Naive thymus-derived CD4-positive, alpha-beta T cell (primary cell): ENCODE measurements at regions not wholly inside any gene's neighbourhood (a gene's known extent, or its start where the extent isn't known, plus 50 kb on each side); places are given as distances from the start of the nearest gene placed in this dataset.

Experiments
- ATAC-seq: fragments of 150-1000 bp; cut with Tn5 transposase; 2 replicates; pipeline ENCODE4 v1.10.0; 2021; ENCODE audit warnings: mild to moderate bottlenecking, moderate library complexity
- CTCF ChIA-PET: fragments of 350-600 bp; sonication (Branson Sonifier 250); formaldehyde crosslinking; loops from one replicate; lab custom pipeline; 2021; ENCODE audit warnings: antibody characterized with exemption; lab: Charles Lee
- POLR2A ChIA-PET: fragments of 350-600 bp; sonication (Branson Sonifier 250); formaldehyde crosslinking; loops from one replicate; lab custom pipeline; 2021; ENCODE audit warnings: antibody characterized with exemption, inconsistent platforms; lab: Charles Lee
- DNase-seq, 9 donors: peaks; one replicate each; pipeline versions ENCODE4 v3.0.0 to v3.0.0-alpha.2; 2020 to 2022; ENCODE audit warnings: mixed read lengths in 1 of 9
- H3K27ac ChIP-seq: one replicate; pipeline ENCODE4 v1.7.0; 2013; ENCODE audit warnings: mild to moderate bottlenecking, low read depth, low read length, moderate library complexity
- H3K27me3 ChIP-seq, 2 donors: one replicate each; pipeline ENCODE4 v1.7.0; 2013; ENCODE audit warnings: low read length in 2 of 2, mild to moderate bottlenecking in 2 of 2, moderate library complexity in 2 of 2; ENCODE audit not compliant: control insufficient read depth in 2 of 2, insufficient read depth in 2 of 2
- H3K36me3 ChIP-seq, 3 experiments: 1 replicate in 2 of 3; 2 replicates in 1 of 3; pipeline ENCODE4 v1.7.0; 2013; ENCODE audit warnings: low read length in 3 of 3, mild to moderate bottlenecking in 3 of 3, moderate library complexity in 1 of 3; ENCODE audit not compliant: insufficient read depth in 3 of 3, control insufficient read depth in 2 of 3
- H3K4me1 ChIP-seq, 2 donors: one replicate each; pipeline ENCODE4 v1.7.0; 2013; ENCODE audit warnings: low read length in 2 of 2, mild to moderate bottlenecking in 2 of 2, moderate library complexity in 1 of 2; ENCODE audit not compliant: control insufficient read depth in 2 of 2, insufficient read depth in 2 of 2
- H3K4me3 ChIP-seq: 2 replicates; pipeline ENCODE4 v1.7.0; 2013; ENCODE audit warnings: mild to moderate bottlenecking, low read length
- H3K9me3 ChIP-seq, 3 experiments: 1 replicate in 2 of 3; 2 replicates in 1 of 3; pipeline ENCODE4 v1.7.0; 2013; ENCODE audit warnings: low read length in 3 of 3; ENCODE audit not compliant: control insufficient read depth in 2 of 3
- H3K27ac Mint-ChIP-seq, 9 donors: one replicate each; pipeline ENCODE4 v1.8.0; 2020 to 2022; ENCODE audit warnings: mixed read lengths in 9 of 9, mild to moderate bottlenecking in 8 of 9, moderate library complexity in 5 of 9, inconsistent platforms in 2 of 9
- H3K27me3 Mint-ChIP-seq, 5 donors: one replicate each; pipeline ENCODE4 v1.8.0; 2021 to 2022; ENCODE audit warnings: mixed read lengths in 5 of 5, mild to moderate bottlenecking in 1 of 5
- H3K36me3 Mint-ChIP-seq, 5 donors: one replicate each; pipeline ENCODE4 v1.8.0; 2020 to 2022; ENCODE audit warnings: mixed read lengths in 5 of 5, mild to moderate bottlenecking in 3 of 5, inconsistent platforms in 1 of 5
- H3K4me1 Mint-ChIP-seq, 7 donors: one replicate each; pipeline ENCODE4 v1.8.0; 2020 to 2022; ENCODE audit warnings: mixed read lengths in 7 of 7, mild to moderate bottlenecking in 3 of 7, inconsistent platforms in 1 of 7
- H3K4me3 Mint-ChIP-seq, 10 donors: one replicate each; pipeline ENCODE4 v1.8.0; 2020 to 2022; ENCODE audit warnings: mild to moderate bottlenecking in 10 of 10, mixed read lengths in 10 of 10, moderate library complexity in 6 of 10, inconsistent platforms in 2 of 10
- H3K9me3 Mint-ChIP-seq, 11 donors: one replicate each; pipeline ENCODE4 v1.8.0; 2020 to 2022; ENCODE audit warnings: mixed read lengths in 11 of 11, mild to moderate bottlenecking in 4 of 11, inconsistent platforms in 1 of 11, moderate library complexity in 1 of 11
- intact Hi-C, 2 donors: fragments of 100-400 bp; cut with micrococcal nuclease; formaldehyde crosslinking; loops; one replicate each; pipeline ENCODE4 v1.15.1; 2023

DNA sequence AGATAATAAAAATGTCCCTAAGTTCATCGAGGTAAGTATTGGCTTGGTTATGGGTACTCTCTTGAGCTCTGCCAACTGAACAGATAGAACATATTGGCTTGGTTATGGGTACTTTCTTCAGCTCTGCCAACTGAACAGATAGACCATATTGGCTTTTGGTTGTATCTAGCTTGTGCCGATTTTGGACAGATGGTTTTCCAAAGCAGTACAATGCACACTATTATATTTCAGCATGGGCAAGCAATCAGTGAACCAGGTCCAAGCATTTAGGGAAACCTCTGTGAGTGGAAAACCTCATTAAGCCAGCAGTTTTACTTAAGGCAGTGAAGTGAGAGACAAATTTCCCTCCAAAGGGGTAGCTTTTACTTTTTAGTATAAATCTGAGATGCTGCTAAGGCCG is 1440.5 kb upstream of the SPRY2 start:
- H3K27me3 ChIP-seq, result no peaks in the 10 kb centered on the region
- H3K36me3 ChIP-seq, result no peaks in the 10 kb centered on the region
- intact Hi-C loops, result no loop called here
- no peaks in the 10 kb centered on the region for H3K9me3 ChIP-seq
- Mint-ChIP-seq H3K27ac (no peak overlapping the region), H3K4me1 (no peaks in the 10 kb centered on the region), H3K27me3 (no peaks in the 10 kb centered on the region), H3K36me3 (no peaks in the 10 kb centered on the region), H3K4me3 (no peak overlapping the region), H3K9me3 (peaks cover 0 to 23% (median 4%) of the 10 kb centered on the region in 11 donors)
- ATAC-seq (no peak), DNase-seq (no peak)
- no peaks in the 10 kb centered on the region for H3K4me1 ChIP-seq
- ChIA-PET POLR2A (no interaction called here), CTCF (no interaction called here)
- no peak overlapping the region for H3K27ac ChIP-seq
- no peak overlapping the region for H3K4me3 ChIP-seq

DNA sequence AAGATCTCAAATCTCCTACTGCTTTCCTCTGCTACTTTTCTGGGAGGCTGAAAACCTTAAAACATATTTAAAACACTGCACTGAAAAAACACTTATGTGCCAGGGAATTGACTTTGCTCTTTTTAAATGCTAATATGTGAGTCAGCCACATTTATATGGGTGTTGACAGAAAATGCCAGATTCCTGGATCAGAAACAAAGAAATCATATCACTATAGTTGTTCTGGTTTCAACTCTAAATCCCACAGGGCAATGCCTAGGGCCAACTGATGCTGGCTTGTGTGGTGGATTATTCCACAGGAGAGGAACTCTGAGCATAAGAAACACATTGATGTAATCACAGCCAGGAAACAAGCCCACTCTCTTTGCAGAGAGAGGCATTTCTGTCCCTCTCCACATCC is 1439.0 kb upstream of the SPRY2 start:
- DNase-seq, result no peak
- H3K36me3 Mint-ChIP-seq, result no peaks in the 10 kb centered on the region
- ChIA-PET CTCF (no interaction called here), POLR2A (no interaction called here)
- H3K36me3 ChIP-seq, result no peaks in the 10 kb centered on the region
- no peak overlapping the region for H3K4me3 ChIP-seq
- H3K27ac ChIP-seq, result no peak overlapping the region
- no peak for ATAC-seq
- no peak overlapping the region for H3K27ac Mint-ChIP-seq
- no peak overlapping the region for H3K4me3 Mint-ChIP-seq
- no peaks in the 10 kb centered on the region for H3K4me1 Mint-ChIP-seq
- H3K27me3 Mint-ChIP-seq, result no peaks in the 10 kb centered on the region
- no peaks in the 10 kb centered on the region for H3K9me3 ChIP-seq
- no peaks in the 10 kb centered on the region for H3K4me1 ChIP-seq
- H3K9me3 Mint-ChIP-seq, result peaks cover 0 to 13% (median 2%) of the 10 kb centered on the region in 11 donors
- no peaks in the 10 kb centered on the region for H3K27me3 ChIP-seq
- intact Hi-C loops, result no loop called here

DNA sequence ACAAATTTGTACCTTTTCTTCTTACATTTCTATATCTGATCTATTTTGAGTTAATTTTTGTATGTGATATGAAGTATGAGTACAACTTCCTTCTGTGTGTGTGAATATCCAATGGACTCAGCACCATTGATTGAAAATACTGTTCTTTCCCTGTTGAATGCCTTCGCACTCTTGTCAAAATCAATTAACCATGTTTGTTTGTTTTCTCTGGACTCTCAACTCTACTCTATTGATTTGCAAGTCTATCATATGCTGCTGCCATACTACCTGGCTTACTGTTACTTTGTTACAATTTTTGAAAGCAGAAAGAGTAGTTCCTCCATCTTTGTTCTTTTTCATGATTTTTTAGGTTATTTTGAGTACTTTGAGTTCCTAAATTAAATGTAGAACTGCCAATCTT is 1437.4 kb upstream of the SPRY2 start:
- no peak for DNase-seq
- Mint-ChIP-seq H3K9me3 (peaks cover 0 to 15% (median 4%) of the 10 kb centered on the region in 11 donors), H3K4me1 (no peaks in the 10 kb centered on the region), H3K27me3 (no peaks in the 10 kb centered on the region), H3K4me3 (no peak overlapping the region), H3K36me3 (no peaks in the 10 kb centered on the region), H3K27ac (no peak overlapping the region)
- no peak for ATAC-seq
- intact Hi-C loops, result no loop called here
- Histone ChIP-seq H3K9me3 (no peaks in the 10 kb centered on the region), H3K4me1 (no peaks in the 10 kb centered on the region), H3K4me3 (no peak overlapping the region), H3K27ac (no peak overlapping the region), H3K27me3 (no peaks in the 10 kb centered on the region), H3K36me3 (no peaks in the 10 kb centered on the region)
- POLR2A ChIA-PET, result no interaction called here
- CTCF ChIA-PET, result no interaction called here

DNA sequence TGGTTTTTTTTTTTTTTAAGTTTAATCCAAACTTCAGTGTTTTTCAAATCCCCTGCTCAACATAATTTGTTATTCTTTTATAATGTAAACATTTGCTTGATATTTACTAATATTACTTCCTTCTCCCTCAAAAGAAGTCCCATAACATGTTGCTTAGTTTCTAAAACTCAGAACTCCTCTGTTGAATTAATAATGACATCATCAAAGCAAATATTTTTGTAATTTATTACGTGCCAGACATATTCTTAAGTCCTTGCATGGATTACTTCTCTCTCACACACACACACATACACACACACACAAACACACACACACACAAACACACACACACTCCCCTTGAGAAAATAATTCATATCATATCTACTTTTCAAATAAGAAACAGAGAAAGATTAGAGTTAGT is 1432.3 kb upstream of the SPRY2 start:
- no peaks in the 10 kb centered on the region for H3K9me3 ChIP-seq
- H3K27ac ChIP-seq, result no peak overlapping the region
- Mint-ChIP-seq H3K4me1 (no peaks in the 10 kb centered on the region), H3K36me3 (no peaks in the 10 kb centered on the region), H3K27ac (no peak overlapping the region), H3K27me3 (no peaks in the 10 kb centered on the region), H3K4me3 (no peak overlapping the region), H3K9me3 (peaks cover 0 to 15% (median 4%) of the 10 kb centered on the region in 11 donors)
- H3K36me3 ChIP-seq, result no peaks in the 10 kb centered on the region
- DNase-seq (no peak), ATAC-seq (no peak)
- ChIA-PET POLR2A (no interaction called here), CTCF (no interaction called here)
- intact Hi-C loops, result no loop called here
- no peaks in the 10 kb centered on the region for H3K4me1 ChIP-seq
- no peak overlapping the region for H3K4me3 ChIP-seq
- H3K27me3 ChIP-seq, result no peaks in the 10 kb centered on the region

DNA sequence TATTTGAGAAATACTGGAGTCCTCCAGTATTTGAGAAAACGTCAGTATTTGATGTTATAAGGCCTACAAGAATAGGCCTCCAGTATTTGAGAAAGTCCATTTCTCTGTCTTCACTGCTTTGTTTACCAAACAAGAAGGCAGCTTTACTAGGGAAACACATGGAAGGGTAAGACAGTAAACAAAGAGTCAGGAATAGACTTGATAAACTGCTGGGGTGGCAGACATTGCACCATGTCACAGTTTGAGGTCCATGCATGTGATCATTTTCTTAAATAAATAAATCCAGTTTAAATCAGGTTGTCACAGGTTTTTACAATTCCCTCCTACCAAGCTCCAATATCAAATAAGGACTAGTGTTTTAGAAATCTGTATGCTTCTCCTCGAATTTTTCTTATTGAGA is 1431.0 kb upstream of the SPRY2 start:
- POLR2A ChIA-PET, result no interaction called here
- no peak overlapping the region for H3K4me3 Mint-ChIP-seq
- Histone ChIP-seq H3K27ac (no peak overlapping the region), H3K4me3 (no peak overlapping the region), H3K4me1 (no peaks in the 10 kb centered on the region), H3K27me3 (no peaks in the 10 kb centered on the region), H3K36me3 (no peaks in the 10 kb centered on the region), H3K9me3 (no peaks in the 10 kb centered on the region)
- ATAC-seq (no peak), DNase-seq (no peak)
- intact Hi-C loops, result no loop called here
- H3K4me1 Mint-ChIP-seq, result no peaks in the 10 kb centered on the region
- H3K27ac Mint-ChIP-seq, result no peak overlapping the region
- peaks cover 0 to 14% (median 2%) of the 10 kb centered on the region in 11 donors for H3K9me3 Mint-ChIP-seq
- no peaks in the 10 kb centered on the region for H3K36me3 Mint-ChIP-seq
- CTCF ChIA-PET, result no interaction called here
- no peaks in the 10 kb centered on the region for H3K27me3 Mint-ChIP-seq

DNA sequence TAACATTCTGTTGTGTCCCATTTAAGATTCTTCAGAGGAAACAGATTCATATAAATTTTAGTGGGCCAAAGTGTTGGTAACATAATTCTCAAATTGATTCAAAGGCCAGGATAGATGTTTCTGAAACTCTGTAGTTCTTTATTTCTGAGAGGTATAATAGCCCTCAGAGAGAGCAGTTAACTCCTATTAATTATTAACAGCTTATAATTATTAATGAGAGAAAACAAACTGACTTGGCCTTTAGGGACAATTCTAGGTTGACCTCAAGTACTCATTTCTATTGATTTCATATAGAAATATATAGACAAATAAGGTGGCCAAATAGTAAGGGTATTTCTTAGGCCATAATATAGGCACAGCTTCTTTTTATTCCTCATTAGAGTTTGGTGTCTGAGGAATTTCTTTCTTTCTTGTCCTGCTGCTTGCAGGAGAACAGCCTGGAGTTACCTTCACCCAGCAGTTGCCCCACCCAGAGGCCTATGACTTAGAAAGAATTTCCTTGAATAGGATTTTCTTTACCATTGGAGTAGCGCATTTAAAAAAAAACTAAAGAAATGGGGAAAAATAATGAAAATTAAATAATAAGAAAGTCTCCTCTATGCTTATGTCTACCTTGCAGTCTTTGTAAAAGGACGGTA is 1430.1 kb upstream of the SPRY2 start:
- no peak for ATAC-seq
- H3K4me3 ChIP-seq, result no peak overlapping the region
- ChIA-PET CTCF (no interaction called here), POLR2A (no interaction called here)
- Mint-ChIP-seq H3K27ac (no peak overlapping the region), H3K4me3 (no peak overlapping the region), H3K4me1 (no peaks in the 10 kb centered on the region), H3K36me3 (no peaks in the 10 kb centered on the region), H3K27me3 (no peaks in the 10 kb centered on the region), H3K9me3 (peaks cover 0 to 19% (median 4%) of the 10 kb centered on the region in 11 donors)
- no peak overlapping the region for H3K27ac ChIP-seq
- no peaks in the 10 kb centered on the region for H3K27me3 ChIP-seq
- H3K36me3 ChIP-seq, result no peaks in the 10 kb centered on the region
- H3K9me3 ChIP-seq, result no peaks in the 10 kb centered on the region
- intact Hi-C loops, result no loop called here
- DNase-seq, result no peak
- H3K4me1 ChIP-seq, result no peaks in the 10 kb centered on the region

DNA sequence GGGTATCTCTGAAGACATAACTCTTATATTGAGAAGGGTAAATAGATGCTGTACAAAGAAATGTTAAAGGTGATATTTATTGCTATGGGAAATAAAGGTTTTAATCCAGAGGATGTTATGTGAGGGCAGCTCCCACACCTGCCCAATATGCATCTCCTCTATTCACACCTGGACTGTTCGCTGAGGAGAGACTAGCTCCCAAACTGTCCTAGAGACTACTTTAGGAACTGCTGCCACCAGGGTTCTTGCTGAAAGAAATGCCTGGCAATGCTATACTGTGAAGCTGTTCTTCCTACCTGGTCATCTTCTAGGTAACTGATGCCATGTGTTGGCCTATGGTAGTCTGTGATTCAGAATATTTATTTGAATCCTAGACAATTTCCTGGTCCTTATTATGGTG is 1421.5 kb upstream of the SPRY2 start:
- no peak overlapping the region for H3K27ac Mint-ChIP-seq
- H3K9me3 Mint-ChIP-seq, result peaks cover 2 to 38% (median 13%) of the 10 kb centered on the region in 11 donors
- H3K4me3 Mint-ChIP-seq, result no peak overlapping the region
- ATAC-seq, result no peak
- no peaks in the 10 kb centered on the region for H3K4me1 Mint-ChIP-seq
- H3K27me3 Mint-ChIP-seq, result no peaks in the 10 kb centered on the region
- intact Hi-C loops, result no loop called here
- DNase-seq, result no peak
- POLR2A ChIA-PET, result no interaction called here
- H3K36me3 Mint-ChIP-seq, result no peaks in the 10 kb centered on the region
- Histone ChIP-seq H3K27me3 (no peaks in the 10 kb centered on the region), H3K36me3 (no peaks in the 10 kb centered on the region), H3K27ac (no peak overlapping the region), H3K4me1 (no peaks in the 10 kb centered on the region), H3K4me3 (no peak overlapping the region), H3K9me3 (peaks cover 0 to 3% (median 0%) of the 10 kb centered on the region in 3 experiments)
- CTCF ChIA-PET, result no interaction called here
